ENCODE measurements at regions not wholly inside any gene's neighbourhood (a gene's known extent, or its start where the extent isn't known, plus 50 kb on each side); places are given as distances from the start of the nearest gene placed in this dataset.
"Not testable (repeated sequence)": the region's sequence is repeated elsewhere in the genome, so short reads cannot be mapped to it uniquely, and the experiment has no call there.

GRCh38 chr7:149654588-149654987, 118.8 kb downstream of the ZNF467 start:
- TF ChIP-seq, protein P1, sequence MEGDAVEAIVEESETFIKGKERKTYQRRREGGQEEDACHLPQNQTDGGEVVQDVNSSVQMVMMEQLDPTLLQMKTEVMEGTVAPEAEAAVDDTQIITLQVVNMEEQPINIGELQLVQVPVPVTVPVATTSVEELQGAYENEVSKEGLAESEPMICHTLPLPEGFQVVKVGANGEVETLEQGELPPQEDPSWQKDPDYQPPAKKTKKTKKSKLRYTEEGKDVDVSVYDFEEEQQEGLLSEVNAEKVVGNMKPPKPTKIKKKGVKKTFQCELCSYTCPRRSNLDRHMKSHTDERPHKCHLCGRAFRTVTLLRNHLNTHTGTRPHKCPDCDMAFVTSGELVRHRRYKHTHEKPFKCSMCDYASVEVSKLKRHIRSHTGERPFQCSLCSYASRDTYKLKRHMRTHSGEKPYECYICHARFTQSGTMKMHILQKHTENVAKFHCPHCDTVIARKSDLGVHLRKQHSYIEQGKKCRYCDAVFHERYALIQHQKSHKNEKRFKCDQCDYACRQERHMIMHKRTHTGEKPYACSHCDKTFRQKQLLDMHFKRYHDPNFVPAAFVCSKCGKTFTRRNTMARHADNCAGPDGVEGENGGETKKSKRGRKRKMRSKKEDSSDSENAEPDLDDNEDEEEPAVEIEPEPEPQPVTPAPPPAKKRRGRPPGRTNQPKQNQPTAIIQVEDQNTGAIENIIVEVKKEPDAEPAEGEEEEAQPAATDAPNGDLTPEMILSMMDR (conservative IDR thresholded peaks at IDR 0.05; ENCODE audit: low read length): no peak
- H3K4me3 ChIP-seq (ENCODE audit: low read length): no peak overlapping the region
- no peak for DNase-seq (ENCODE audit: low read depth)

- H3K4me3 ChIP-seq (ENCODE audit: low read length); DNase-seq (ENCODE audit: low read depth): not testable (repeated sequence)
Observed at GRCh38 chr7:149650190-149650589, 123.2 kb downstream of the ZNF467 start.

DNA sequence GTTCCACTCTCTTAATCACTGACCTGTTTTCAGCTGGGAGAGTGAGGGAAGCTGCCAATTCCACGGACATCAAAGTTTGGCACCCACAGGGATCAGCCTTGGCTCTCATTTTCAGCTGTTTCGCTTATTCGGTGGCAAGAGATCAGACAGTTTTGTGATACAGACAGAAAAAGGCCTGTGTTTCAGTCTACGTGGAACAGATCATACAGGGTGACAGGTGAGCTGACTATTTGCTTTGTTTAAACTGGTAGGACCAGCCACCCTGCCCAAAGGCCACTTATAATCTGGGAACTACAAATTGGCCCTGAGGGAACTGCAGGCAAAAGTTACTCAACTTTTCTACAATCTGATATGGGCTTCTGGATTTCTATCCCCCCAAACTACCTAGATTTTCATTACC, 128.6 kb downstream of the ZNF467 start:
- DNase-seq (ENCODE audit: low read depth): no peak
- H3K4me3 ChIP-seq (ENCODE audit: low read length): no peak overlapping the region
- TF ChIP-seq, protein P1 (conservative IDR thresholded peaks at IDR 0.05; ENCODE audit: low read length): no peak

- H3K4me3 ChIP-seq (ENCODE audit: low read length): no peak overlapping the region
- DNase-seq (ENCODE audit: low read depth): no peak
- TF ChIP-seq, protein P1 (conservative IDR thresholded peaks at IDR 0.05; ENCODE audit: low read length): no peak
Observed at GRCh38 chr7:149642589-149642988, 130.8 kb downstream of the ZNF467 start.

DNA sequence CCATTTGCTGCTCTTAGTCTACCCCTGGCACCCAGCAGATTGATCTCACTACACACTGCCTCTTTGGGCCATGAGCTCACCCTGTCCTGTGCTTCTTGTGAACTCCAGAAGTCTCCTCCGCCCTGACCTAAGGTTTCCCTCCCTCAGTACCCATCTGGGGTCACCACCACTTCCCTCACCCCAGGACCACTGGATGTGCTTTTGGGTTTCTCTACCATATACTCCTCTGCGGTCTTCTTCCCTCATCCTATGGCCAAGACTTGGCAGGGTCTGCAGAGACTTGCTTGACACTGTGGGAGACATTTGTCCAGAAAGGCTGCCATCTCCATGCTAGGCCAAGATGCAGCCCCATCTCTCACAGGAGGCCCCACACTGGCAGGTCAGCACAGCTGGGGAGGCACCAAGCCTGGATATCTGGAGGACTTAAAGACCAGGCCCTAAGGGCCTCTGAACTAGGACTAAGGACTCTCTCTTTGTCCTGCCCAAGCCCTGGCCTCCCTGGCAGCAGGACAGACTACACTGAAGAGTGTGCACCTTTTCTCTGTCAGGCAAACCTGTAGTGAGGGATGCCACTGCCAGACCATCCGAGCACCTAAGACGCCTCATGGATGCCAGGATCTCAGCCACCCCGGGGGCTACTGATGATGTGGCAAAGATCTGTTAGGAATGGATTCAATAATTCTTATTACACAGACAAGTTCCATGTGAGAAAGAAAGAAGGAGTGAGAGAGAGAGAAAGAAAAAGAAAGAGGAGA, 134.6 kb downstream of the ZNF467 start:
- no peak overlapping the region for H3K4me3 ChIP-seq (ENCODE audit: low read length)
- TF ChIP-seq, protein P1 (conservative IDR thresholded peaks at IDR 0.05; ENCODE audit: low read length): no peak
- no peak for DNase-seq (ENCODE audit: low read depth)

DNA sequence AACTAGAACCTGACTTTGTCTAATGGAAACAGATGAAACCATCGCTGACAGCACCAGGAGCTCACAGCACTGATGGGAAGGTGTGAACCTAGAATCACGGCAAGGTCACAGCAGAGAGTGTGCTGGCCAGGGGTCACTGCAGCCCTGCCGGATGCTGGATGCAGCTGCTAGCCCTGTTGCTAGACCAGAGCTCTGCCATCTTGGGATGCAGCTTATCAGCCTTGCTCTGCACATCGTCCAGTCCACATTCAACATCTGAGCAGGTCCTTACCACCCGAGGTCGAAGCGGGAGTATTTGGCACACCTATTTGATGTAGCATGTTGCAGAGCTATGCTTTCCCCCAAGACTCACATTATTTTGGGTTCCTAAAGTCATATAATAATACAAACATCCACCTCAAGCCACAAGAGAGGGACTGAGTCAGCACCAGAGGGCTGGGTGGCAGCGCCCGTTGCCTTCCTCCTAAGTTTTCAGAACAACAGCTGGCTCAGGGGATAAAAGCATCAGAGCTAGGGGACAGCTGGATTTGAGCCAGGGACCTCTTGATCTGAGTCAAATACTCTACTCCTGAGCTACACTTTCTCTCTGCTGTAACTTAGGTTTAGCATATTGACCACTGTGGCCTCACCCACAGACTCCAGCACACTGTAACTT, 135.3 kb downstream of the ZNF467 start:
- no peak overlapping the region for H3K4me3 ChIP-seq (ENCODE audit: low read length)
- TF ChIP-seq, protein P1 (conservative IDR thresholded peaks at IDR 0.05; ENCODE audit: low read length): no peak
- no peak for DNase-seq (ENCODE audit: low read depth)

DNA sequence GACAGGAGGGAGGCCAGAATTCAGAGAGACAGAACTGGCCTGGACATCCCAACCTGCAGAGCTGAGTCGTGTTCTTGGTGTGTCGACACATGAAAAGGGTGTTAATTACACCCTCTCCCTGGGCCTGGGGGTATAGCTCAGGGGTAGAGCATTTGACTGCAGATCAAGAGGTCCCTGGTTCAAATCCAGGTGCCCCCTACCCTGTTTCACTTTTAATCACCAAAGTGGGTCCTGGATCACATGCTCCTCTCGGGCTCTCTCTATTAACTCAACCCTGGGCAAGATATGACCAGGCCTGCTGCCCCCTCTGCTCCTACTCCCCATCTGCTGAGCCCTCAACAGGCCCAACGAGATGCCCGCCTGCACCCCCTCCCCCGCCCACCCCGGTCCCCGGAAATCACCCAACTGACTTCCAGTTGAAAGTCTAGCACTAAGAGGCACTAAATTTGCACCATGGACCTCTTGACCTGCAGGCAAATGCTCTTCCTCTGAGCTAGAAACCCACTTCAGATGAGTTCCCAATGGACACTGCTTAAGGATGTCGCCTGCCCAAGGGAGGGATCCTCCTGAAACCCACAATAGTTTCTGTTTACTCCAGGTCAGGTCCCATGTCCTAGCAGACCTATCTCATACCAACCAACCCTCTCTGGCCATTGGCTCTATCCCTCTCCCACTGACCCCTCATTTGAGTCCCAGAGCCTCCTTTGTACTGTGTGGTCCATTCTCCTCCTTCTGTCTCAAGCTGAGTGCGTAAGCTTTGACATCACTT, 137.6 kb downstream of the ZNF467 start:
- TF ChIP-seq, protein P1 (conservative IDR thresholded peaks at IDR 0.05; ENCODE audit: low read length): no peak
- no peak overlapping the region for H3K4me3 ChIP-seq (ENCODE audit: low read length)
- no peak for DNase-seq (ENCODE audit: low read depth)

Data from AG10803 (cell line).